ELF-1 (cell line): ENCODE measurements at regions not wholly inside any gene's neighbourhood (a gene's known extent, or its start where the extent isn't known, plus 50 kb on each side); places are given as distances from the start of the nearest gene placed in this dataset.

ENCODE experiments used
- DNase-seq: peaks from one replicate; pipeline ENCODE4 v3.0.0-alpha.2; 2016; ENCODE audit warnings: low read depth, low spot score

GRCh38 chr2:204046145-204046544 is 109.6 kb downstream of the ICOS start:
- no peak for DNase-seq

GRCh38 chr2:204049635-204050034 is 113.1 kb downstream of the ICOS start:
- no peak for DNase-seq

- no peak for DNase-seq
Measured at GRCh38 chr2:204050681-204051080, 114.1 kb downstream of the ICOS start.

GRCh38 chr2:204051476-204051875 is 114.9 kb downstream of the ICOS start:
- peak; percentile 10 for DNase-seq

GRCh38 chr2:204051984-204052556 is 115.5 kb downstream of the ICOS start:
- DNase-seq, result no peak

GRCh38 chr2:204059016-204059415 is 122.5 kb downstream of the ICOS start:
- DNase-seq, result no peak

GRCh38 chr2:204060841-204061240 is 124.3 kb downstream of the ICOS start:
- no peak for DNase-seq

GRCh38 chr2:204061241-204061640 is 124.7 kb downstream of the ICOS start:
- DNase-seq, result no peak

GRCh38 chr2:204064119-204064518 is 127.6 kb downstream of the ICOS start:
- no peak for DNase-seq

- no peak for DNase-seq
Measured at GRCh38 chr2:204065566-204065965, 129.0 kb downstream of the ICOS start.

GRCh38 chr2:204066051-204066450 is 129.5 kb downstream of the ICOS start:
- no peak for DNase-seq

- no peak for DNase-seq
Measured at GRCh38 chr2:204069804-204070203, 133.2 kb downstream of the ICOS start.

- peak; percentile 57 for DNase-seq
Measured at GRCh38 chr2:204072443-204073324, 136.1 kb downstream of the ICOS start.

- no peak for DNase-seq
Measured at GRCh38 chr2:204074456-204074855, 137.9 kb downstream of the ICOS start.

GRCh38 chr2:204078003-204078698 is 141.6 kb downstream of the ICOS start:
- peak; percentile 4 for DNase-seq

GRCh38 chr2:204081487-204082425 is 145.2 kb downstream of the ICOS start:
- no peak for DNase-seq

- no peak for DNase-seq
Measured at GRCh38 chr2:204086167-204086566, 149.6 kb downstream of the ICOS start.

GRCh38 chr2:204089105-204089504 is 152.5 kb downstream of the ICOS start:
- DNase-seq, result no peak

GRCh38 chr2:204089574-204089973 is 153.0 kb downstream of the ICOS start:
- no peak for DNase-seq

- no peak for DNase-seq
Measured at GRCh38 chr2:204090021-204090420, 153.5 kb downstream of the ICOS start.

- no peak for DNase-seq
Measured at GRCh38 chr2:204104811-204105210, 168.2 kb downstream of the ICOS start.
